HTR-8/SVneo (cell line): ENCODE measurements at regions not wholly inside any gene's neighbourhood (a gene's known extent, or its start where the extent isn't known, plus 50 kb on each side); places are given as distances from the start of the nearest gene placed in this dataset.
A peak's percentile ranks its signal among the peaks of the same experiment; 100 is the strongest.
"Not testable (repeated sequence)": the region's sequence is repeated elsewhere in the genome, so short reads cannot be mapped to it uniquely, and the experiment has no call there.

Experiments
- DNase-seq: peaks from one replicate; pipeline ENCODE4 v3.0.0; 2011; ENCODE audit warnings: low spot score, mixed read lengths; ENCODE audit not compliant: insufficient read length
- FAIRE-seq: peaks from 2 replicates; lab custom pipeline; 2011; peaks lifted over from hg19 to GRCh38; lab: Jason Lieb, UNC

- DNase-seq (no peak), FAIRE-seq (no peak)
Measured at GRCh38 chr2:59223742-59224141, 982.6 kb upstream of the FANCL start.

- no peak for DNase-seq
- FAIRE-seq: no peak
Measured at GRCh38 chr2:59217360-59217759, 976.2 kb upstream of the FANCL start.

- DNase-seq (no peak), FAIRE-seq (no peak)
Measured at GRCh38 chr2:59206361-59206760, 965.2 kb upstream of the FANCL start.

GRCh38 chr2:59204040-59204439, 962.9 kb upstream of the FANCL start:
- no peak for DNase-seq

DNA sequence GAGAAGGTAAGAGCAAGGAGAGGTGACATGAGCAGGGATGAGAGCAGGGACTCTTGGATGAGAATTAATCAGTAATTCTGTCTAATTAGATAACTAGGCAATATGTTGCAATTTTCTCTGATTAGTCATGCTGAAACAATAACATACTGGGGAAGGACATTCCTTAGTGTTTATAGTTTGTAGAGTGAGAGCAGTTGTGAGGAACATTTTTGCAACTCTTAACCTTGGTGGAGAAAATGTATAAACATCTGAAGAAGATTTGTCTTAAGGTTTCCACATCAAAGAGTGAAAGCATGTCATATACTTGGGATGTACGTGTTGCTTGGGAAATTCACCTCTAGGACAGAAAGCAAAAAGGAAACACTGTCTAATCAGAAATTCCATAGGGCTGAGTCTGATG, 955.4 kb upstream of the FANCL start:
- DNase-seq: no peak
- FAIRE-seq: no peak

More at GRCh38 chr2:59204040-59204439, 962.9 kb upstream of the FANCL start:
- FAIRE-seq: no peak

DNA sequence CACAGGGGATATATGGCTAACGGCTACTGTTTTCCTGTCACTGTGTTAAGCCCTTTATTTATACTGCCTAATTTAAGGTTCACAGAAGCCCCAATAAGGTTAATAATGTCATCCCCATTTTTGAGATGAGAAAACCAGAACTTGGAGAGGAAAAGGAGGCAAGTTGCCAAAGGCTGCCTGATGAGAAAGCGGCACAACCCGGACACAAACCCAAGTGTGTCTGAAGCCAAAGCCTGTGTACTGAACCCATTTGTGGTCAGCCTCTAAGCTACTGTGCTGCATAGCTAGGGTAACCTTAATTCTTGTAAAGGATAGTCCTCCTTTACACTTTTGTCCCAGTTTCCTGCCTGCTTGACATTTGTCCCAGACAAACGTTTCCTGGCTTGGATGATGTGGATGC, 954.7 kb upstream of the FANCL start:
- FAIRE-seq: no peak
- DNase-seq: no peak

DNA sequence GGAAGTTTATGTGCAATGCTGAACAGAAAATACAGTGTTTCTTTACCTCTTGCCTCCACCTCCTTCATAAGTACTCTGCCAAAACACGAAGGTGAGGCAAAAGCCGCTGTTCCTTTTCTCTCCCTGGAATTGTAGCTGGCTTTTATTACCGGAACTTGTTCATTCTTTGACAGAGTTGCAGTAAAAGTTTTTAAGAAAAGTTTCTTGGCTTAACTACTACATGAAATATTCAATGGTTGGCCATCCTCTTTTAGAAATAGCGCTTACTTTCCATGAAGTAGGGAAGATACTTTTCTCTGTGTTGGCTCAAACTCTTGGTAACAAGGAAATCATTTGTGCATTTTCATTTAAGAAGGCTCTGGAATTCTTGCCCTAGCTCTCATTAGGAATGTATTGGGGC, 950.7 kb upstream of the FANCL start:
- DNase-seq: no peak
- no peak for FAIRE-seq

GRCh38 chr2:59190518-59190917, 949.4 kb upstream of the FANCL start:
- DNase-seq: no peak
- no peak for FAIRE-seq

- DNase-seq: no peak
- no peak for FAIRE-seq
Measured at GRCh38 chr2:59184276-59185020, 943.3 kb upstream of the FANCL start.

GRCh38 chr2:59183070-59183469, 941.9 kb upstream of the FANCL start:
- DNase-seq (no peak), FAIRE-seq (peak; percentile 9)

DNA sequence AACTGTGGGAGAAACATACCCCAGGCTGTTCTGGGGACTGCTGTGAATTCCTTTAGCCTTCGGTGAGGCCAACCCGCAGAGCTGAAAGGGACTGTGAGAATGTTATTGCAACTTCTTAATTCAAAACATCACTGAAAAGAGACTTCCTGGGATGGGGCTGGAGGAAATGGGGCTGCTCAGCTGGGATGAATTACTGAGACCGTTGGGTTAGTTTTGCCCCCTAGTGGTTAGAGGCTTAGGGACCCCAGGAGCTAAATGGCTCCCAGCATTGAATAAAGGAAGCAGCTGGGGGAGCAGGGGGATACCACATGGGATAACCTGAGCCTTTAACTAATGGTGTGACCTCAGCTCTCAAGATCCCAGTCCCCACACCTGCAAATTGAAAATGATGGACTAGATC, 941.1 kb upstream of the FANCL start:
- FAIRE-seq: no peak
- peak; percentile 10 for DNase-seq

- DNase-seq: no peak
- no peak for FAIRE-seq
Measured at GRCh38 chr2:59181347-59181746, 940.2 kb upstream of the FANCL start.

GRCh38 chr2:59180621-59181020, 939.5 kb upstream of the FANCL start:
- FAIRE-seq (no peak), DNase-seq (no peak)

DNA sequence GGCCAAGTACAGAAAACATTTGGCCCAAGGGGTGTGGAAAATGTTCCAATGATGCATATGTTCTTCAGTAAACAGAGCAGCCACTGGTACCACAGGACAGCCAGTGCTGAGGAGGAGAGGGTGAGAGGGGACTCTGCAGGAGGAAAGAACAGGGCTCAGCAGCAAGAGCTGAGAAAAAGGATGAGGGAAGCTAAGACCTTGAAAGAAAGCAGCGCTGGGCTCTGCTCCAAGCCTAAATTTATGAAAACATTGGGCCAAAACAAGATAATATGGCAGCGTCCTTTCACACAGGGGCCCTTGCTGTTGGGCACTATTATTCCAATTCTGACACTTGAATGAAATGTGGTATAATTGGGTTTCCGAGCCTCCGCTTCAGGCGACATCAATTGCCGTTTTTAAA, 939.0 kb upstream of the FANCL start:
- FAIRE-seq: no peak

DNA sequence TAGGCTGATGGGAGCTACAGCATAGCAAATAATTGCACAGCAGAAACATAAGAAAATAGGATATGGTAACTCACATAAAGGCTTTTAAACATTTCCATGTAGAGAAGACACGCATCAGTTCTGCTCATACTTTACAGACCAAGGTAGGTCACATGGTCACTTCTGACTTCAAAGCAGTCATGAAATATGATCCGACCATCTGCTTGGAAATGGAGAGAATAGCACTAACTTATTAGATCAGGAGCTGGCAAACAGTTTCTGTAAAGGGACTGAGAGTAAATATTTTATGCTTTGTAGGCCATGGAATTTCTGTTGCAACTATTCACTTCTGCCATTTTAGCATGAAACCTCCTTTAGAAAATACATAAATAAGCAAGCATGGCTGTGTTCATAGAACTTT, 936.6 kb upstream of the FANCL start:
- DNase-seq: no peak
- no peak for FAIRE-seq

More for the DNA sequence above, 939.0 kb upstream of the FANCL start:
- DNase-seq: no peak

- FAIRE-seq (no peak), DNase-seq (no peak)
Measured at GRCh38 chr2:59176737-59177136, 935.6 kb upstream of the FANCL start.

DNA sequence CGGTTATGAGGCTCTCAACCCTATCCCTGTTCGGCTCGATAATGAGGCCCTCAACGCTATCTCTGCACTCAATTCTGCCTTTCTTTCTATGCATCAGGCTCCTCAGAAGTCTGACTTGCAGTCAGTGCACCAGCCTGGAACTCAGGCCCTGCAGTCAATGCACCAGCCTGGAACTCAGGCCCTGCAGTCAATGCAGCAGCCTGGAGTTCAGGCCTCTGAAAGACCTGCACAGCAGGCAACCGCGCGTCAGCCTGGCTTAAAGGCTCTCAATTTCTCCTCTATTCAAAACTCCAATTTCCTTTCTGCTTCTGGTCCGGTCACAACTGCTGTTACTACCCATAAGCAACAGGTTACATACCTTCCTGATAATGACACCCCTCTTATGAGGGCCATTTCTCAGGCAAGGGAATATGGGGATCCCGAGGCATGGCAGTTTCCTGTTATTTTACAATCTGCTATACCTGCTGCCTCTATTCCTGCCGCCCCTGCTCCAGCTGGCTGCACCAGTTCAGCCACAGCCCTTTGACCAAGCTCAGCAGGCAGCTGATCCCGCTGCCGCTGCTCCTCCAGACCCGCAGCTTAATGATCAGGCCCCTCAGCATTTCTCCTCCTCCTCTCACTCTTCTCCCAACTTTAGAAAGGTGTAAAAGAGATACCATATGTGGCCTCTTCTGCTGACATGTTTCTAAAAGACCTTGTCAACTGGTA, 933.6 kb upstream of the FANCL start:
- no peak for FAIRE-seq
- no peak for DNase-seq

DNA sequence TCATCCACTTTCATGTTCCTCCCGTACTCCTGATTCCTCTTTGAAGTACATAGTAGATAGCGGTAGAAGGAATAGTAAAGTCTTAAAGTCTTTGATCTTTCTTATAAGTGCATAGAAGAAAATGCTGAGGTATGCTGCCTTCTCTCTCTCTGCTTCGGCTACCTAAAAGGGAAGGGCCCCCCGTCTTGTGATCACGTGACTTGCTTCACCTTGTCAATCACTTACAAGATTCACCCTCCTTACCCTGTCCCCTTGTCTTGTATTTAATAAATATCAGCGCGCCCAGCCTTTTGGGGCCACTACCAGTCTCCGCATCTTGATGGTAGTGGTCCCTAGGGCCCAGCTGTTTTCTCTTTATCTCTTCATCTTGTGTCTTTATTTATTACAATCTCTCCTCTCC, 932.2 kb upstream of the FANCL start:
- no peak for FAIRE-seq
- DNase-seq: no peak

- FAIRE-seq: no peak
Measured at GRCh38 chr2:59171019-59171418, 929.9 kb upstream of the FANCL start.

GRCh38 chr2:59168766-59169165, 927.6 kb upstream of the FANCL start:
- DNase-seq: no peak
- FAIRE-seq: no peak

More at GRCh38 chr2:59171019-59171418, 929.9 kb upstream of the FANCL start:
- no peak for DNase-seq

DNA sequence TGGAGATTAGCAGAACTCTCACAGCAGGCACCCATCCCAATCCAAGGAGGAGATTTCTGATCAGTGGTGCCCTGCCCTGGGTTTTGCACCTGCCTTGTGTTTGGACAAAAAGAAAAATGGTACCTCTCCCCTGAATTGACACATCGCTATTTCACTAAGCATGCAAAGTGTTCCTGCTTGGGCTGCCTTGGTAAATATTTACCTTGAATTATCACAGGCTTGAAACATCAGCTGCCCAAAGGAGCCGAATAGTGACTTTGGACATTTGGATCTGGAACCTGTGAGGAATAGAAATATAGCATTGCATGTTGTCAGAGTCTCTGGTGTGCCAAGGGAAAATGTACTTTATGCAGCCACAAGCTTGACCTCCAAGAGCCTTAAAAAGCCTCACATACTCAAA, 926.4 kb upstream of the FANCL start:
- no peak for DNase-seq
- FAIRE-seq: no peak

- not testable (repeated sequence) for FAIRE-seq, DNase-seq
Measured at GRCh38 chr2:59157908-59158307, 916.8 kb upstream of the FANCL start.
